GM12872 (cell line): ENCODE measurements at regions not wholly inside any gene's neighbourhood (a gene's known extent, or its start where the extent isn't known, plus 50 kb on each side); places are given as distances from the start of the nearest gene placed in this dataset.

Experiments
- CTCF ChIP-seq: IDR thresholded peaks from 3 replicates; pipeline ENCODE4 v1.5.1; 2011; ENCODE audit warnings: low read depth, mild to moderate bottlenecking, low read length, moderate library complexity; ENCODE audit not compliant: insufficient read depth

GRCh38 chr5:29990681-29991080 lies 1202.8 kb upstream of the CDH6 start:
- TF ChIP-seq CTCF: no peak

- no peak for TF ChIP-seq CTCF
These were observed 1209.3 kb upstream of the CDH6 start for GRCh38 chr5:29984156-29984540.

- no peak for TF ChIP-seq CTCF
These were observed 1209.8 kb upstream of the CDH6 start for GRCh38 chr5:29983528-29984155.

- TF ChIP-seq CTCF: no peak
These were observed 1211.0 kb upstream of the CDH6 start for GRCh38 chr5:29982457-29982856.

GRCh38 chr5:29972597-29972996 lies 1220.9 kb upstream of the CDH6 start:
- no peak for TF ChIP-seq CTCF

GRCh38 chr5:29963956-29964355 lies 1229.5 kb upstream of the CDH6 start:
- no peak for TF ChIP-seq CTCF

- TF ChIP-seq CTCF: no peak
These were observed 1233.2 kb upstream of the CDH6 start for GRCh38 chr5:29960323-29960722.
